MM.1S (cell line): ENCODE measurements at regions not wholly inside any gene's neighbourhood (a gene's known extent, or its start where the extent isn't known, plus 50 kb on each side); places are given as distances from the start of the nearest gene placed in this dataset.

Source experiments
- DNase-seq: peaks from one replicate; pipeline ENCODE4 v3.0.0-alpha.2; 2015
- H2AFZ ChIP-seq: fragments of 300-600 bp; sonication (generic); 2 replicates; pipeline ENCODE4 v1.6.0; 2016; ENCODE audit warnings: antibody characterized with exemption, low read length
- H3F3A ChIP-seq: fragments of 300-600 bp; sonication (generic); 2 replicates; pipeline ENCODE4 v1.6.1; 2016; ENCODE audit warnings: mild to moderate bottlenecking, antibody characterized with exemption, low read length, moderate library complexity, mixed read lengths; ENCODE audit not compliant: insufficient read depth
- H3K27ac ChIP-seq: fragments of 300-600 bp; sonication (generic); 2 replicates; pipeline ENCODE4 v1.5.1; 2016; ENCODE audit warnings: mild to moderate bottlenecking, low read length
- H3K27me3 ChIP-seq: fragments of 300-600 bp; sonication (generic); replicated peaks from 2 replicates; pipeline ENCODE4 v1.6.0; 2016; ENCODE audit warnings: low read length; ENCODE audit not compliant: insufficient read depth
- H3K36me3 ChIP-seq: fragments of 300-600 bp; sonication (generic); replicated peaks from 2 replicates; pipeline ENCODE4 v1.6.1; 2016; ENCODE audit warnings: mild to moderate bottlenecking, low read length, mixed read lengths; ENCODE audit not compliant: insufficient read depth
- H3K4me1 ChIP-seq: fragments of 300-600 bp; sonication (generic); 2 replicates; pipeline ENCODE4 v1.6.1; 2016; ENCODE audit warnings: low read length, mixed read lengths
- H3K4me2 ChIP-seq: fragments of 300-600 bp; sonication (generic); 2 replicates; pipeline ENCODE4 v1.6.0; 2016; ENCODE audit warnings: low read depth, low read length
- H3K4me3 ChIP-seq: fragments of 300-600 bp; sonication (generic); 2 replicates; pipeline ENCODE4 v1.5.1; 2016; ENCODE audit warnings: low read length, mixed read lengths
- H3K79me2 ChIP-seq: fragments of 300-600 bp; sonication (generic); 2 replicates; pipeline ENCODE4 v1.6.1; 2016; ENCODE audit warnings: mixed run types, low read length, mixed read lengths
- H3K9ac ChIP-seq: fragments of 300-600 bp; sonication (generic); 2 replicates; pipeline ENCODE4 v1.6.1; 2016; ENCODE audit warnings: low read length, mixed read lengths
- H3K9me2 ChIP-seq: fragments of 300-600 bp; sonication (generic); replicated peaks from 2 replicates; pipeline ENCODE4 v1.6.1; 2016; ENCODE audit warnings: mild to moderate bottlenecking, low read length, mixed read lengths; ENCODE audit not compliant: insufficient read depth
- H3K9me3 ChIP-seq: fragments of 300-600 bp; sonication (generic); replicated peaks from 2 replicates; pipeline ENCODE4 v1.6.1; 2016; ENCODE audit warnings: mild to moderate bottlenecking, low read length, mixed read lengths; ENCODE audit not compliant: insufficient read depth
- H4K20me1 ChIP-seq: fragments of 300-600 bp; sonication (generic); 2 replicates; pipeline ENCODE4 v1.6.1; 2016; ENCODE audit warnings: mild to moderate bottlenecking, low read length, moderate library complexity, mixed read lengths; ENCODE audit not compliant: insufficient read depth
- CTCF ChIP-seq: fragments of 300-600 bp; sonication (generic); IDR thresholded peaks from 2 replicates; pipeline ENCODE4 v1.5.1; 2016; ENCODE audit warnings: antibody characterized with exemption, low read length, mixed read lengths
- EZH2 ChIP-seq: fragments of 300-600 bp; sonication (generic); optimal IDR thresholded peaks from 2 replicates; pipeline ENCODE3; 2017; ENCODE audit warnings: low read depth, mild to moderate bottlenecking, antibody characterized with exemption, low read length, mixed read lengths
- EZH2phosphoT487 ChIP-seq: fragments of 300-600 bp; sonication (generic); IDR thresholded peaks from 2 replicates; pipeline ENCODE4 v1.6.1; 2018; ENCODE audit warnings: antibody characterized with exemption, low read length

DNA sequence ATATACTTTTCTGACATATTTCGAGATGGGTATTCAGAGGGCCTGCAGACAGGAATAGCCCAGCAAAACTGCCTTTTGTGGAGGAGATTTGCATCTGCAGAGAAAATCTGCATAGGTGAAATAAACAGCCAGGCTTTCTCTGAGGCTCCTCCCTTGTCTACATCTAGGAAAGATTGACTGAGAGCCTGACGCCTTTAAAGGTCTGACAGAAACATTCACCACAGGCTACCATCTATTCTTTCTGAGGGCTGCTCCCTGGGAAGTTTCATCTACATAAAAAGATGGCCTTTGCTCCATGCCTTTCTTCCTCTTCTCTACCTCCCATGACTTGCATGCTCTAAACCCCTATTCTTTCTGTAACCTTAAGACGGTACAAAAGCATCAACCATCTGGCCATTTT is 55.0 kb upstream of the AP1S2 start:
- Histone ChIP-seq H4K20me1 (no peaks in the 10 kb centered on the region), H3K9me2 (no peaks in the 10 kb centered on the region), H3F3A (no peaks in the 10 kb centered on the region; the same call in 1 of the 2 replicates), H3K9me3 (no peaks in the 10 kb centered on the region), H3K27ac (no peak overlapping the region), H3K79me2 (no peaks in the 10 kb centered on the region), H3K4me2 (no peak overlapping the region), H2AFZ (no peak overlapping the region), H3K27me3 (no peaks in the 10 kb centered on the region), H3K4me3 (no peak overlapping the region), H3K36me3 (no peaks in the 10 kb centered on the region), H3K9ac (no peak overlapping the region), H3K4me1 (no peaks in the 10 kb centered on the region)
- TF ChIP-seq EZH2phosphoT487 (no peak), CTCF (no peak), EZH2 (no peak)
- no peak for DNase-seq

GRCh38 chrX:15908603-15909290 is 54.1 kb upstream of the AP1S2 start:
- Histone ChIP-seq H2AFZ (no peak overlapping the region), H3K9me2 (no peaks in the 10 kb centered on the region), H3F3A (peaks cover 5% of the 10 kb centered on the region), H3K4me2 (no peak overlapping the region), H3K9me3 (no peaks in the 10 kb centered on the region), H3K79me2 (no peaks in the 10 kb centered on the region), H3K27ac (no peak overlapping the region), H3K27me3 (no peaks in the 10 kb centered on the region), H3K36me3 (no peaks in the 10 kb centered on the region), H3K4me1 (peaks cover 5% of the 10 kb centered on the region; the same call in 1 of the 2 replicates), H3K9ac (no peak overlapping the region), H3K4me3 (no peak overlapping the region), H4K20me1 (no peaks in the 10 kb centered on the region)
- no peak for TF ChIP-seq EZH2
- TF ChIP-seq EZH2phosphoT487 = no peak
- no peak for TF ChIP-seq CTCF
- DNase-seq = no peak

DNA sequence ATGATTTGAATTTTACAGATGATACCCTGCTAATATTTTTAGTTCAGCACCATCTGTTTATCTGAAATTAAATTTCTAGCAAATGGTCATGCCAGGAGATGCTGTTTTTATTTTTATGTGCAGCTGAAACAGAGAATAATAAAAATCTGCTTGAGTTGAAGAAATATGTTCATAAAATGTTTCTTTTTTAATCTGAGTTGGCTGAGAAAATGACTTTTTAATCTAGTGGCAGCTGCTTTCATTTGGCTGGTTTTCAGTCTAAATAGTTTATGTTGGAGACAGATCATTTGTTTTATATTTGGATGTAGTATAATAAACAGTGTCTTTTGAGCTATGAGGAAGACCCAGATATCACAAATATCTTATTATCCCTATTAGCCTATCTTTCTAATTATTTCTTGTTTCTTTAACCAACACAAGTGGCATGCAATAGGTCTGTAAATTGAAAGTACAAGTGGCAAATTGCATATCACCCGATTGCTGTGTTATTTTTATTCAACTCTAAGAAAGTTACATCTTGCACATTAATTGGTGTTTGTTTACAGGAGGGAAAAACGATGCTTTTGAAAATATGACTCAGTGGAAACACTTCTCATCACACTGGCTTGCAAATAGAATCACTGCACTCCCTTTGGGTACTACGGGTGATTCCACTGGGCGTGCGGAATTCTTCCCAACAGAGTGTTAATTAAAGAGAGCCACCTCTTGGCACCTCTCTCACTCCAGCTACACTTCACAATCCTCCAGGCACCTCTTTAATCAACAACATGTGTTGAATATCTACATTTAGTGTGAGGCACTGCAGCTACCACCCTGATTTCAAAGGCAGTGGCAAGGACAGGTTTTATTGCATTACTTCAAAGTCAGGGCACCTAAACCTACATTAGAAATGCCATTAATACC is 51.7 kb upstream of the AP1S2 start:
- Histone ChIP-seq H3K9me3 (no peaks in the 10 kb centered on the region), H3K27ac (no peak overlapping the region), H3K9me2 (no peaks in the 10 kb centered on the region), H4K20me1 (no peaks in the 10 kb centered on the region), H3K4me1 (peaks cover 9% of the 10 kb centered on the region; the same call in 1 of the 2 replicates), H2AFZ (no peak overlapping the region), H3F3A (peaks cover 14% of the 10 kb centered on the region), H3K27me3 (no peaks in the 10 kb centered on the region), H3K9ac (no peak overlapping the region), H3K79me2 (no peaks in the 10 kb centered on the region), H3K4me3 (no peak overlapping the region), H3K36me3 (no peaks in the 10 kb centered on the region), H3K4me2 (no peak overlapping the region)
- DNase-seq = no peak
- TF ChIP-seq EZH2phosphoT487 (no peak), CTCF (no peak), EZH2 (no peak)
